Smooth muscle cell (in vitro differentiated cells): ENCODE measurements at regions not wholly inside any gene's neighbourhood (a gene's known extent, or its start where the extent isn't known, plus 50 kb on each side); places are given as distances from the start of the nearest gene placed in this dataset.

ENCODE experiments used
- DNase-seq: peaks from one replicate; lab custom pipeline; 2025; ENCODE audit not compliant: unreplicated experiment; lab: John Stamatoyannopoulos, UW
- H2AFZ ChIP-seq: fragments of 200-600 bp; sonication (generic); 2 replicates; pipeline ENCODE4 v1.6.0; 2016; ENCODE audit warnings: antibody characterized with exemption, low read depth, mild to moderate bottlenecking
- H3F3A ChIP-seq: fragments of 200-600 bp; sonication (generic); 2 replicates; pipeline ENCODE4 v1.6.0; 2017; ENCODE audit warnings: antibody characterized with exemption, low read depth
- H3K27ac ChIP-seq: fragments of 200-600 bp; sonication (generic); 2 replicates; pipeline ENCODE4 v1.5.1; 2016; ENCODE audit warnings: low read depth, mild to moderate bottlenecking
- H3K27me3 ChIP-seq: fragments of 200-600 bp; sonication (generic); 2 replicates; pipeline ENCODE4 v1.6.1; 2016; ENCODE audit warnings: low read depth, mild to moderate bottlenecking
- H3K36me3 ChIP-seq: fragments of 200-600 bp; sonication (generic); 2 replicates; pipeline ENCODE4 v1.5.1; 2016; ENCODE audit warnings: low read depth
- H3K4me1 ChIP-seq: fragments of 200-600 bp; sonication (generic); 2 replicates; pipeline ENCODE4 v1.5.1; 2016; ENCODE audit warnings: low read depth
- H3K4me2 ChIP-seq: fragments of 200-600 bp; sonication (generic); 2 replicates; pipeline ENCODE4 v1.6.0; 2016; ENCODE audit warnings: mild to moderate bottlenecking
- H3K4me3 ChIP-seq: fragments of 200-600 bp; sonication (generic); 2 replicates; pipeline ENCODE4 v1.5.1; 2016; ENCODE audit warnings: mild to moderate bottlenecking
- H3K79me2 ChIP-seq: fragments of 200-600 bp; sonication (generic); 2 replicates; pipeline ENCODE4 v1.6.0; 2016; ENCODE audit warnings: low read depth, mild to moderate bottlenecking
- H3K9ac ChIP-seq: fragments of 200-600 bp; sonication (generic); 2 replicates; pipeline ENCODE4 v1.6.0; 2016; ENCODE audit warnings: low read depth
- H3K9me3 ChIP-seq: fragments of 200-600 bp; sonication (generic); replicated peaks from 2 replicates; pipeline ENCODE4 v1.5.1; 2016; ENCODE audit warnings: low read depth
- H4K20me1 ChIP-seq: fragments of 200-600 bp; sonication (generic); 2 replicates; pipeline ENCODE4 v1.6.0; 2016; ENCODE audit warnings: low read depth
- WGBS: methylation state at CpG from one replicate; pipeline ENCODE4 v1.1.7; 2016; ENCODE audit warnings: low lambda C conversion rate; 5-methylcytosine and 5-hydroxymethylcytosine counted together
- TF ChIP-seq, protein P1 (sequence below): fragments of 200-600 bp; sonication (generic); IDR thresholded peaks from 2 replicates; pipeline ENCODE4 v1.5.1; 2017; ENCODE audit warnings: borderline replicate concordance, mild to moderate bottlenecking, antibody characterized with exemption; ENCODE audit not compliant: insufficient read depth, poor library complexity, severe bottlenecking

DNA sequence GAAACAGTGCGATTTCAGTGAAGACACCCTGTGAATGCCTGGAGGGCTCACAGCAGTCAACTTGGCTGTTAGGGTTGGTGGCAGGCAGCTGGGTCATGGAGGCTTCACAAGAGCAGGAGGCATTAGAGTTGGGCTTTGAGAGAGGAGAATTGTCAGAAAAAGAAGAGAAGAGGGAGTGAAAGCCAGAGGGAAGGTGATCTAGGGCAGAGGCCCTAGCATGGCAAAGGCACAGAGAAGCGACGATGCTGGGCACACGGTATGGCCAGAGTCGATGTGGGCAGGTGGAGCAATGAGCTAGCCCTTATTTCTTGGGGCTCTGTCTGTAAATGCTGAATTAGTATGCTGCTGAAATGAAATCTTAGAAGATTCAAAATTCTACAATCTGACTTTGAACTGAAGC is 52.6 kb upstream of the OLFM4 start:
- Histone ChIP-seq H3K79me2 (no peaks in the 10 kb centered on the region), H2AFZ (no peak overlapping the region), H3K36me3 (no peaks in the 10 kb centered on the region), H3K27ac (no peak overlapping the region), H3K27me3 (no peaks in the 10 kb centered on the region), H3K4me2 (no peak overlapping the region), H3K4me3 (no peak overlapping the region), H3K9ac (no peak overlapping the region), H3F3A (no peaks in the 10 kb centered on the region), H3K4me1 (no peaks in the 10 kb centered on the region), H3K9me3 (no peaks in the 10 kb centered on the region), H4K20me1 (no peaks in the 10 kb centered on the region)
- no peak for DNase-seq
- TF ChIP-seq, protein P1, sequence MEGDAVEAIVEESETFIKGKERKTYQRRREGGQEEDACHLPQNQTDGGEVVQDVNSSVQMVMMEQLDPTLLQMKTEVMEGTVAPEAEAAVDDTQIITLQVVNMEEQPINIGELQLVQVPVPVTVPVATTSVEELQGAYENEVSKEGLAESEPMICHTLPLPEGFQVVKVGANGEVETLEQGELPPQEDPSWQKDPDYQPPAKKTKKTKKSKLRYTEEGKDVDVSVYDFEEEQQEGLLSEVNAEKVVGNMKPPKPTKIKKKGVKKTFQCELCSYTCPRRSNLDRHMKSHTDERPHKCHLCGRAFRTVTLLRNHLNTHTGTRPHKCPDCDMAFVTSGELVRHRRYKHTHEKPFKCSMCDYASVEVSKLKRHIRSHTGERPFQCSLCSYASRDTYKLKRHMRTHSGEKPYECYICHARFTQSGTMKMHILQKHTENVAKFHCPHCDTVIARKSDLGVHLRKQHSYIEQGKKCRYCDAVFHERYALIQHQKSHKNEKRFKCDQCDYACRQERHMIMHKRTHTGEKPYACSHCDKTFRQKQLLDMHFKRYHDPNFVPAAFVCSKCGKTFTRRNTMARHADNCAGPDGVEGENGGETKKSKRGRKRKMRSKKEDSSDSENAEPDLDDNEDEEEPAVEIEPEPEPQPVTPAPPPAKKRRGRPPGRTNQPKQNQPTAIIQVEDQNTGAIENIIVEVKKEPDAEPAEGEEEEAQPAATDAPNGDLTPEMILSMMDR: no peak
- WGBS: 94% methylated on average over 5 of the region's 5 CpGs

DNA sequence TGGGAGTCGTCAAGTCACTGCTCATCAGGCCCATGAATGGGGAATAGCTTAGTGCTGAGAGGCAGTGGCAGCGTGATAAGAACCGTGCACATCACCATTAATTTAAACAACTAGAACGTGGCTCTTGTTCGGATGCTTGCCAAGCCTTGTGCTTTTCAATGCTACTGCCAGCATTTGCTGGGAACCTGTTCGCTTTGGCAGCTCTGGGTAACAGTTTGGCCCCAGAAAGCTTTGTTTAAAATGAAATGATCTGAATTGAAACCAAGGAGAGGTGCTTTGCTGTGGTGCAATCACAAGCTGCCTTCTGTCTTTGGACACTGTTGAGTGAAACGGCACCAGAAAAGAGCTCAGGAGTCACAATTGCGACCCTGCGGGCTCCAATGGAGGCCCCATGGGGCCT is 53.5 kb upstream of the OLFM4 start:
- TF ChIP-seq, protein P1: no peak
- H3K4me2 ChIP-seq: no peak overlapping the region
- H3K9me3 ChIP-seq: no peaks in the 10 kb centered on the region
- no peaks in the 10 kb centered on the region for H4K20me1 ChIP-seq
- no peak overlapping the region for H3K27ac ChIP-seq
- no peaks in the 10 kb centered on the region for H3K4me1 ChIP-seq
- no peak for DNase-seq
- no peak overlapping the region for H2AFZ ChIP-seq
- 69% methylated on average over 9 of the region's 9 CpGs for WGBS
- no peak overlapping the region for H3K4me3 ChIP-seq
- H3F3A ChIP-seq: no peaks in the 10 kb centered on the region
- no peak overlapping the region for H3K9ac ChIP-seq
- H3K27me3 ChIP-seq: no peaks in the 10 kb centered on the region
- no peaks in the 10 kb centered on the region for H3K79me2 ChIP-seq
- no peaks in the 10 kb centered on the region for H3K36me3 ChIP-seq

- no peaks in the 10 kb centered on the region for H4K20me1 ChIP-seq
- WGBS: 87% methylated on average over 4 of the region's 4 CpGs
- no peak overlapping the region for H2AFZ ChIP-seq
- H3K4me3 ChIP-seq: no peak overlapping the region
- no peak for DNase-seq
- H3K79me2 ChIP-seq: no peaks in the 10 kb centered on the region
- TF ChIP-seq, protein P1: no peak
- H3K4me2 ChIP-seq: no peak overlapping the region
- no peaks in the 10 kb centered on the region for H3K36me3 ChIP-seq
- H3F3A ChIP-seq: no peaks in the 10 kb centered on the region
- H3K27me3 ChIP-seq: no peaks in the 10 kb centered on the region
- H3K27ac ChIP-seq: no peak overlapping the region
- no peaks in the 10 kb centered on the region for H3K4me1 ChIP-seq
- no peaks in the 10 kb centered on the region for H3K9me3 ChIP-seq
- H3K9ac ChIP-seq: no peak overlapping the region
Observed at GRCh38 chr13:52974711-52975110, 53.9 kb upstream of the OLFM4 start.

DNA sequence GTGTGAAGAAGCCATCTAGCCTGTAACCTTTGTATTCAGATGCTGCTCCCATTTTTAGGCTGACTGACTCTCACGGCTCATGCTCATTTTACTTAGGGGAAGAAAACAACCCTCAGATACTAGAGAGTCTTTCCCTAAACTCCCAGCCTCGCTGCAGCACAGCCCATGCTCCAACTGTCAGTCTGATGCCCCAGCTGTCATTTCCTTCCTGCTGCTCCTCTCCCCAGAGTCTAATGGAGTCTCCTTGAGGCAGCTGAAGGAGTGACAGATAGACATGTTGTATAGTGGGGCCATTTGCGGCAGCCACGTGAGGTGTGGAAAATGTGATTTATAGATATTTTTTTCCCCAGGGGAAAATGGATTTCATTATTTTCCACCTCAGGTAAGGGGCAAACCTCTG is 59.2 kb upstream of the OLFM4 start:
- Histone ChIP-seq H3K4me2 (no peak overlapping the region), H4K20me1 (no peaks in the 10 kb centered on the region), H3K27me3 (no peaks in the 10 kb centered on the region), H3K79me2 (no peaks in the 10 kb centered on the region), H3F3A (no peaks in the 10 kb centered on the region), H3K9me3 (no peaks in the 10 kb centered on the region), H3K4me1 (no peaks in the 10 kb centered on the region), H2AFZ (no peak overlapping the region), H3K9ac (no peak overlapping the region), H3K27ac (no peak overlapping the region), H3K36me3 (no peaks in the 10 kb centered on the region), H3K4me3 (no peak overlapping the region)
- 73% methylated on average over 4 of the region's 4 CpGs for WGBS
- no peak for DNase-seq
- TF ChIP-seq, protein P1: no peak
